ENCODE measurements at regions not wholly inside any gene's neighbourhood (a gene's known extent, or its start where the extent isn't known, plus 50 kb on each side); places are given as distances from the start of the nearest gene placed in this dataset.

DNA sequence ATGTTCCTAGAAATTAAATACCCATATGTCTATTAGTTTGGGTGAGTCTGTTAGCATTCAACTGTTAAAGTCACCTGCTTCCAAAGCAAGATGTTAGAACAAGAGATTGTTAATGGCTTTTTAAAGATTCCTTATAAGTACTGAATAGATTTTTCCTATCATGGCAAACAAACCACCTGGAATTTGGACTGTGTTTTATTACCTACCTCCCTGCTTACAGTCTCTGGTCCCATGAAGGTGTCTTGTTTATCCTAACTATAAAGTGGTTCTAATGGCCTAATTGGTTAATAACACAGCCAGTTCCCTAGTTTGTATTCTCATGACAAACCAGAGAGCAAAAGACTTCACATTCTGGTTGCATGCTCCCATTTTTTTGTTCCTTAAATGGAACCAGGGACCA is 149.5 kb downstream of the PPP1R2C start:
- intact Hi-C loops (cut with DNase I, micrococcal nuclease): no loop called here
- DNase-seq (no peak), ATAC-seq (no peak)

DNA sequence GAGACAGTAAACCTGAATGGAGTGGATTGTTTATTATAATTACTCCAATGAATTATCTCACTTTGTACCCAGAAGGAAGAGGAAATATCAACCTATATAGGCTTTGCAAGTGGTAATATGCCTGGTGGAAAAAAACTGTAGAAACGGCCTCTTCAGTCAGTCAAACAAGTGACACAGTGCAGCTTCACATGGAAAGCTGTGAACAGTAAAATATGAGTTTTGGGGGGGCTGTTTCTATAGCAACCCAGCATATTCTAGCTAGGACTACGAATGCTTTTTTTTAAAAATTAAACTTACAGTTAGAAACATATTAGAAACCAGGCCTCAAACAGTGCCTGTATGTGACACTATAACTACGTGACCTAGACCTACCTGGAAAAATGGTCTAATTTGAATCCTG is 150.1 kb downstream of the PPP1R2C start:
- intact Hi-C loops (cut with DNase I, micrococcal nuclease): no loop called here
- no peak for DNase-seq
- no peak for ATAC-seq

DNA sequence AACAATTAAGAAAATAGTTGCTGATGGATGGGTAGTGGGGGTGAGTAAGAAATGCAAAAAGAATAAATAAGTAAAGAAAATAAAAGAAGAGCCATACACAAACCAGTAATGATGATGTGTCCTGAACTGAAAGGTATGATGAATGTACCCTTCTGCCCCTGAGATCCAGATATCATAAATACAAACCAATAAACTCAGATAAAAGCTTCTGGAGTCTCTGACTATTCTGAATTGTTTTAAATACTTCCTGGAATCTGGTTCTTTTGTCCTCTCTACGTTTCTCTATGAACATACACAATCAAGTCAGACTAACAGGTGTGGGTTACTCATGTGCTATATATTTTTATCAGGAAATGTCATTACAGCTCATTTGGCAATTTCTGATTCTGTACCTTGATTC is 153.4 kb downstream of the PPP1R2C start:
- ATAC-seq (peak; percentile 70), DNase-seq (no peak)
- intact Hi-C loops (cut with DNase I, micrococcal nuclease): no loop called here

DNA sequence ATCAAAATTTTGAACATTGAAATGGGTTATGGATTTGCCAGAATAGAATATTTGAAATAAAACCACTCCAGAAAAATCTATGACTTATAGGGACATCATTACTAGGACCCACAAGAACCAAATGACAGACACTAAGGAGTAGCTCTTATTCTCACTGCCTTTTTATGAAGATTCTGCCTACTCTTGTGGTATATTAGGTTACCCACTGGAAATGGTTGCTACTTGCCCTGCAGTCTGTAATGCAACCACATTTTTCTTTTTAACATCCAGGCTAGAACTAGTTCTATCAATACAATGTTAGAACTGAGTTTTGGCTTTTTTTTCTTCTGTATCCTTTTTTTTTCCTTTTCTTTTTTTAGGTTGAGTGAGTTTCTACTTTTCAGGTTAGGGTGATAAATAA is 158.9 kb downstream of the PPP1R2C start:
- intact Hi-C loops (cut with DNase I, micrococcal nuclease): no loop called here
- ATAC-seq (no peak), DNase-seq (no peak)

DNA sequence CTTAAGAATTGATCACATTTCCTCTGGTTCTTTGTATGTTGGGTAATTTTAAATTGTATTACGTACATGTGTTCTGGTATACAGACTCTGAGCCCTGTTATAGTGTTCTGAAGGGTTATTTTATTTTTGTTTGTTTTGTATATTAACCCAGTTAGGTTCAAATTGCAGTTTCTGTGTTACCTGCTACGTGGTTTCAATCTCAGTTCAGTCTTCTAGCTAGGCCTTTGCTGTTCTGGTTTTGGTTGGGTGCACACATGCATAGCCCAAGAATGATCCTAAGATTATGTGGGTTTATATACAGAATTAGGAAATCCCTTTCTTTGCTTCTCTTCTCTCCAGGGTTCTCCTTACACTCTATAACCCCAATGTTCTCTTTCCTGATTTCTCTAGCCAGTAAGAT is 161.0 kb downstream of the PPP1R2C start:
- DNase-seq (no peak), ATAC-seq (no peak)
- intact Hi-C loops (cut with DNase I, micrococcal nuclease): no loop called here

DNA sequence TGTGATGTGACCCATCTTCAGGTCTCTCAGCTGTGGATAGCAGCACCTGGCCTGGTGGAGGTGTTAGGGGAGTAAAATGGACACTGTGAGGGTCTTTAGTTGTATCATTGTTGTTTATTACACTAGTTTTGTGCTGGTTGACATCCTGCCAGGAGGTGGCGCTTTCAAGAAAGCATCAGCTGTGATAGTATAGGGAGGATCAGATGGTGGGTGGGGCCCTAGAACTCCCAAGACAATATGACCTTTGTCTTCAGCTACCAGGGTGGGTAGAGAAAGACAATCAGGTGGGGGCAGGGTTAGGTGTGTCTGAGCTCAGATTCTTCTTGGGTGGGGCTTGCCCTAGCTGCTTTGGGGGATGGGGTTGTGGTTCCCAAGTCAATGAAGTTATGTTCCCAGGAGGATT is 162.8 kb downstream of the PPP1R2C start:
- DNase-seq (peak; percentile 69 to 73), ATAC-seq (peak; percentile 96)
- intact Hi-C loops (cut with DNase I, micrococcal nuclease): no loop called here

DNA sequence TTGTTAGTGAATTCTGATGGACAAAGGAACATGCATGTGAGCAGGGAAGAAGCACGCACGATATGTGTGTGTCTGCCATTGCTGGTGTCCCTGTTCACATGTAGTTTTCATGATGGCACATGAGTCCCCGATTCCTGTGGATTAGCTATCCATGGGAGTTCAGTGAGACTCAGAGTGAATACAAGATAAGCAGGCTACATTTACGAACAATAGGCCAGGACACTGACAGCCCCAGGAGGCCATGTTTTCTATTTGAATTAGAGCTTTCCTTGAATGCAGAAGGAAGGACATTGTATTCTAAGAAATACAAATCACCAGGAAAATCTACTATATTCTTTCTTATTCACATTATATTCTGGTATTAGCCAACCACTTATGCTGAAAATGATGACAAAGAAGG is 171.4 kb downstream of the PPP1R2C start:
- intact Hi-C loops (cut with DNase I, micrococcal nuclease): no loop called here
- ATAC-seq (no peak), DNase-seq (no peak)

DNA sequence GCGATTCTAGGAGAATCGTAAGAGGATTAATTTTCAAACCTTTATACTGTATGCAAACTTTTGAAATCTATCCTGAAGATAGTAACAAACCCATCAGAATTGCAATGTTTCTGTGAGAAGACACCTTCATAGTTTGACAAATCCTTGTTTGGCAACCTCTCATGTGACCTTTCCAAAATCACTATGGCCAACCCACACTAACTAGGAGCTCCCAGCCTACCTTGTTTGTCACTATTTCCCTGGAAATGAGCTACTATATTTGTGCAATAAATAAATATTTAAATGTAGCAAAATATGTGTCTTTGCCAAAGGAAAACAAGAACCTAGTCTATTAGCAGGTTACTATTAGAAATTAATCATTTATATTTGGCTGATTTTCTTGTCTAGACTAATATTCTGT is 173.7 kb downstream of the PPP1R2C start:
- ATAC-seq: no peak
- no peak for DNase-seq
- intact Hi-C loops (cut with DNase I, micrococcal nuclease): no loop called here

DNA sequence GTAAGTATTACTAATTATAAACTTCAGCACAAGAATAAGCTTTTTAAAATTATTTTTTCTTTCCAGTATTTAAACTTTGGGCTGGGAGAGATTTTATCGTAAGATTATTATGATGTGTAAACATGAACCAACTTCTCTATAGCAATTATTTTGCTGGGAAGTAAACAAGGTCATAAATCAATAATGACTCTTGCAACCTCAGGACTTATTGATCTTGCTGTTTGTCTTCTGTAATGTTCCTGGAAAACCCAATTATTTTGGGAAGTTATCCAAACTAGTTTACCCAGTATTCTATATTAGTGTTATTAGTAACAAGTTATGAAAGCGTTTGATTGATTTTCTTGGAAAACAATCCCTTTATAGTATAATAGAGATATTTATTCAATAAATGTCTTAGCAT is 174.9 kb downstream of the PPP1R2C start:
- ATAC-seq: no peak
- no peak for DNase-seq
- intact Hi-C loops (cut with DNase I, micrococcal nuclease): no loop called here

DNA sequence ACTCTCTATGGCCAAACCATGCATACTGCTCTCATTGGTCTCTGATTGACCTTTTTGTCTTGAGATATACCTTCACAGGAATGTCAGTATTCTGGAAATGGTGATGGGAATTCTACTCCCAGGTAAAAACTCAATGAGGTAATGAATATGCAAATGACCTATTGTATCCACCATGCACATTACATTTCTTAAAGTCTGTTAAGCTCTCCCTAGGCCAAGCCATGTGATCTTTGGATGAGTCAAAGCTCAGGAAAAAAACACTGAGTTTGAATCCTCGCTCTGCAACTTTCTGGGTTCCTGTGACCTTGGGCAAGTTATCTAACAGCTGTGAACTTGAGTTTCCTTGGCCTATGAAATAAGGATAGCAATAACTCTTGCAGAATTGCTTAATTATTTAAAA is 175.4 kb downstream of the PPP1R2C start:
- ATAC-seq: no peak
- DNase-seq: no peak
- intact Hi-C loops (cut with DNase I, micrococcal nuclease): no loop called here

DNA sequence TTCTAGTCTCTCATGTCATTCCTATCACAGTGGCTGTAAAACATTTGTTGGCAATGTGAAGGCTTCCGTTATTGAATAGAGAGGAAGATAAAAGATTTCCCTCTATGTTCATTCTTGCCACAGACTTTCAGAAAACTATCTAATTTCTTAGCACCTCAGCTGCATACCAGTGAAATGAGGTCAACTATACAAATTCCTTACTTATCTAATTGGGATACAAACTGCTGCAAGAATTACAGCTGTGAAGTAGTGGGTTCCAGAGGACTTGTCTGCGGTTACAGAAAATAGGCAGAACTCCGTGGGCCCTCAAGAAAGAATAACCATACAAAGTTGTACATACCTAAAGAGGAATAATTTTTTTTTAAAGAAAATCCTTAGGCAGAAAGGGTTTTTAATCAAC is 175.8 kb downstream of the PPP1R2C start:
- intact Hi-C loops (cut with DNase I, micrococcal nuclease): no loop called here
- DNase-seq (no peak), ATAC-seq (no peak)

DNA sequence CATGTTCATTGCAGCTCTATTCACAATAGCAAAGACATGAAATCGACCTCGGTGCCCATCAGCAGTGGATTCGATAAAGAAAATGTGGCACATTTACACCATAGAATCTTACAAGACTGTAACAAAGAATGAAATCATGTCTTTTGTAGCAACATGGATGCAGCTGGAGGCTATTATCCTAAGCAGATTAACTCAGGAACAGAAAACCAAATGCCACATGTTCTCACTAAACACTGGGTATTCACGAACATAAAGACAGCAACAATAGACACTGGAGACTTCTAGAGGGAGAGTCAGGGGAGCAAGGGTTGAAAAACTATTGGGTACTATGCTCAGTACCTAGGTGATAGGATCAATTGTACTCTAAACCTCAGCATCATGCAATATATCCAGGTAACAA is 180.5 kb downstream of the PPP1R2C start:
- no peak for ATAC-seq

DNA sequence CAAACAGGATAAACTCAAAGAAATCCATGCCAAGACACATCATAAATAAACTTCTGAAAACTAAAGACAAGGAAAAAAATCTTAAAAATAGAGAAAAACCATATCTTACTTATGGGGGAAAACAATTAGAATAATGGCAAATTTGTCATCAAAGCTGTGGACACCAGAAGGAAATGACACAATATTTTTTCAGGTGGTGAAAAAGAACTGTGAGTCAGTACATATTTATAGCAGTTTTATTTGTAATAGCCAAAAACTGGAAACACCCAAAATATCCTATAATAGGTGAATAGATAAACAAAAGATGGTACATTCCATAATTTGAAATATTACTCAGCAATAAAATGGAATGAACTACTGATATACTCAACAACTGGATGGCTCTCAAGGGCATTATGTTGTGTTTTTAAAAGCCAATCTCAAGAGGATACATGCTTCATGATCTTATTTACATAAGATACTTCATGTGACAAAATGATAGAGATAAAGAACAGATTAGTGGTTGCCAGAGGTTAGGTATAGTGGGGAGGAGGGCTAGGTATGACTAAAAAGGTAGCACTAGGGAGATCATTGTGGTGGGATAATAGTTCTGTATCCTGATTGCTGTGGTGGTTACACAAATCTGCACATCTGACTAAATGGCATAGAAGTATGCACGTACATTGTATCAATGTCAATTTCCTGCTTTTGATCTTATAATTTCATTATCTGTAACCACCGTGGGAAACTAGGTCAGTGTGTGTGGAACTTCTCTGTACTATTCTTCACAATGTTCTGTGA is 191.9 kb downstream of the PPP1R2C start:
- ATAC-seq (no peak), DNase-seq (no peak)
- intact Hi-C loops (cut with DNase I, micrococcal nuclease): no loop called here

More for the DNA sequence above, 180.5 kb downstream of the PPP1R2C start:
- no peak for DNase-seq
- intact Hi-C loops (cut with DNase I, micrococcal nuclease): no loop called here

DNA sequence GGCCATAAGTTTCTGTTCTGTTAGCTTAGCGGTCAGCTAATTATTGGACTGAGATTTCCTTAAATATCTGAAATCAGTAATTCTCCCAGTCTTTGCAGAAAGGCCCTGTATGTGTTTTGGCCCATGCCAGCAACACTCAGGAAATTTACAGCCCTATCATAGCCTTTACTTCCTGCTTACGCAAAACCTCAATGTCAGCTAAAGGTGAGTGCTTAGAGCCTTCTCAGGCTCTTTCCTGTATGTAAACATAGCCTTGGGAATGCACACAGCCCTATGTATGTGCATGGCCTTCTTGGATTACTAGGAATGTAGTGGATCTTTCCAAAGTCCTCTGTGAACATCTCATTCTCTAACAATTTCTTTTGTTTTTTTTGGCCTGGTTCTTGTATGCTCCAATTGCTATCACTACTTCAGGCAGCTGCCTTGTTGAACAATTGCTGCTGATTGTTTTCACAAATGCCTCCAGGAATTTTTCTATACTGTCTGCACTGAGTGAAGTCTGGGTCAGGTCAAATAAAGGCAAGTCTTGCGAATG is 200.0 kb downstream of the PPP1R2C start:
- intact Hi-C loops (cut with DNase I, micrococcal nuclease): no loop called here
- peak; percentile 99 for ATAC-seq
- DNase-seq: peak in 1 of 2 donors; percentile 4

DNA sequence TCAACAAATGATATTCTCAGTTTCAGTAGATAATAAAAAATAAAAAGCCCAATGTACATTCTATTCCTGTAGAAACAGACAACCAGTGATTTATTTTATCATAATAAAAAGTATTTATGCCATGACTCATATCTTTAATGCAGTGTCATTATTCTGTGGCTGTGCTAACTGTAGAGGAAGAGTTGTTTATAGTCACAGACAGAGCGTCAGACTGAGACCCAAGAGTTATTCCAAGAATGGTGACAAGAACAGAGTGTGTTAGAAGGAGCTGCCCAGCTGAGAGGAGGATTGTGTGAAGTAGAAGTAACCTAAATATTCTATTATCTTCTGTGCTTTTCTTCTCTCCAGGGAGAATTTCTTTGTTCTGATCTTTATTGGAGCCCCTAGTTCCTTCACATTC is 210.7 kb downstream of the PPP1R2C start:
- intact Hi-C loops (cut with DNase I, micrococcal nuclease): no loop called here
- no peak for DNase-seq
- ATAC-seq: no peak

DNA sequence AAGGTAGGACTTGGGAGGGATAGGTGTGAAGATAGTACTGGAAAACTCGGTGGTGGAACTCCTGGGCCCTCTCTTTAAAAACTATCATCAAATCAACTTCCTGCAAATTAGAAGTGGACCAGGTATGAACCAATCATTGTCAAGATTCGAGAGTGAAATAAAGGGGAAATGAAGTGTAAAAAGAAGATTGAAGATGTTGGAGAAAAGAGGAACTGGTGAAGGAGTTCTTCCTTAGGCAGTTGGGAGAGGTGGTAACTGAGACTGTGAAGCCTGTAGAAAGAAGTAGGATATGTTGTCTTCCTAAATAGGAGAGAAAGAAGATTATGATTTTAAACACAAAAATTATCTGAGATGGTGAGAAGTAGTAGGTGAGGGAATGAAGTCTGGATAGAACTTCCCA is 212.2 kb downstream of the PPP1R2C start:
- ATAC-seq (no peak), DNase-seq (no peak)
- intact Hi-C loops (cut with DNase I, micrococcal nuclease): no loop called here

DNA sequence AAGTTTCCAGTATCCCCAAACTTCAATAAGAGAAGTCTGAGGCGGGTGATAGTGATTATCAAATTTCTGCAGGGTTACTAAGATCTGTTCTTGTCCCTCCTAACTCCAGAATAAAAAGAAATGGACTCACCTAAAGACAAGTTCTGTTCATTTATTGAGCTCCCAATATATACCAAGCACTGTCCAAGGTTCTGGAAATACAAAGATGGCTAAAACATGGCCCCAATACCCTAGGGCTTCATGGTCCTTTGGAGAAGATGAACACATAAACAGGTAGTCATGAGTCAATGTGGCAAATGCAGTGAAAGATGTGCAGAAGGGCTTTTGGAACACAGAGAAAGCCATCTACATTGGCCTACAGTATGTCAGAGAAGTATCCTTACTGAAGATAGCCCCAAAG is 231.2 kb downstream of the PPP1R2C start:
- no peak for DNase-seq
- ATAC-seq: no peak
- intact Hi-C loops (cut with DNase I, micrococcal nuclease): no loop called here

DNA sequence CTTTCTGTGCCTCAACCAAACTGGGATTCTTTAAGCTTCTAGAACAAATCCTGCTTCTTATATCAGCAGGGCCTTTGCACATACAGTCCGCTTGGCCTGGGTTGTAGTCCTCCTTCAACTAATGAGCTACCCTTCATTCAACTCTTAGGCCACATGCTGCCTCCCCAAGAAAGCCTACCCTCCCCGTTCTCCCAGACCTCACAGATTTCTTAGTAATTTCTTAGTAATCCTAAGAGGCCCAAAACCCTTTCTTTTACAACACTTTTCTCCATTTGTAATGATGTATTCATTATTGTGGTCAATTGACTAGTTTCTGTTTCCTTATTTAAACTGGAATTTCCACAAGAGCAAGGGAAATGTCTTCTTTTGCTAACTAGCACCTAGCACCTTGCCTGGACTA is 233.1 kb downstream of the PPP1R2C start:
- intact Hi-C loops (cut with DNase I, micrococcal nuclease): no loop called here
- DNase-seq (no peak), ATAC-seq (no peak)

DNA sequence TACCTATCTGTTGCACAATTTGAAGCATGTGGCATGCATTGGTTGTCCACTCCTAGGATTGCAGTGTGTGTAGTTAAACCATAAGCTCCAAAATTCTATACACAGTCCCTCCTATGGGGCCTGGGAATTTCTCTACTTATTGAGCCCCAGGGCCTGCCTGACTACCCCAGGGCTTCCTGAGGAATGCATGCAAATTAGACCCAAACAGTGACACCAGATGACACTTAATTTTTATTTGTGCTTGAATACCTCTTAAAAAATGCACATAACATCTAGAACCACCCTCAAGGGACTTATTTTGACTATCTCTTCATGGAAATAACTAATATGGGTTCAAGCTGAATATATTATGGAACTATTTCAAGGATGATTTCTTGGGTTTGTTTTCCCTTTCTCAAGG is 236.4 kb downstream of the PPP1R2C start:
- DNase-seq (no peak), ATAC-seq (no peak)
- intact Hi-C loops (cut with DNase I, micrococcal nuclease): no loop called here

DNA sequence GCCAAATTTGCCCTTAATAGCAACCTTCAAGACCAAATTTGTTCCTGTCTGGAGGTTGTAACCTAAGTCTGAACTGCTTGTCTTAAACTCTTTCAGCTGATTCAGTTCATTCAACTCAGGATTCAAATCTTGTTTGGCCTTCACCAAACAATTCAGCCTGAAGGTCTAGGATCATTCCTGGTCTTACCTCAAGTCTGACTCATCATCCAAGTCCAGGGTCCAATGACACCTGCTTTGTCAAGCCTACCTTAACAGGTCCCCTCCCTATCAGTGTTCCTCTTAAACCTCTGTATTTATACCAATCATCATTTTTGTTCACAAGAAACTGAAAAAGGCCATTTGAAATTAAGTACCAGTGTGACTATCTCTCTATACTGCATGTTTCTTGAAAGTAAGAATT is 237.8 kb downstream of the PPP1R2C start:
- ATAC-seq (peak; percentile 43), DNase-seq (no peak)

DNA sequence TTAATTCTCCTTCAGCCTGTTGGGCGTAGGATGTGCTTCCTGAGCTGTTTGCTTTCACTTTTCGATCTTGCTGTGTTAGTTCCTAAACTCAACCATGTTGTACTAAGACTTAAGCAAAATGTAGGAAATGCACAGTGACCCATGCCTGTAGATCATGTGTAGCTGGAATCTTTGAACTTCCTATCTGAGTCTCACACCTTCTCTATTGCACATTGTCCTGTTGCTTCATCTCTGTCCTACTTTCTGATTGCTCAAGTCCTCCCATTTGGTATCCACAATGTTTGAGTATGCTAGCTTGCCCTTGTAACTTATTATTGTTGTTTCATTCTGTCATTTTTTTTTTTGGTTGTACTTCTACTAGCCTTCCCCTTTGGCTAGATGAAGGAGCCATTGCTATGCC is 239.6 kb downstream of the PPP1R2C start:
- intact Hi-C loops (cut with DNase I, micrococcal nuclease): no loop called here
- DNase-seq: no peak
- peak; percentile 43 for ATAC-seq

More for the DNA sequence above, 237.8 kb downstream of the PPP1R2C start:
- intact Hi-C loops (cut with DNase I, micrococcal nuclease): no loop called here
